ENCODE measurements at regions not wholly inside any gene's neighbourhood (a gene's known extent, or its start where the extent isn't known, plus 50 kb on each side); places are given as distances from the start of the nearest gene placed in this dataset.

DNA sequence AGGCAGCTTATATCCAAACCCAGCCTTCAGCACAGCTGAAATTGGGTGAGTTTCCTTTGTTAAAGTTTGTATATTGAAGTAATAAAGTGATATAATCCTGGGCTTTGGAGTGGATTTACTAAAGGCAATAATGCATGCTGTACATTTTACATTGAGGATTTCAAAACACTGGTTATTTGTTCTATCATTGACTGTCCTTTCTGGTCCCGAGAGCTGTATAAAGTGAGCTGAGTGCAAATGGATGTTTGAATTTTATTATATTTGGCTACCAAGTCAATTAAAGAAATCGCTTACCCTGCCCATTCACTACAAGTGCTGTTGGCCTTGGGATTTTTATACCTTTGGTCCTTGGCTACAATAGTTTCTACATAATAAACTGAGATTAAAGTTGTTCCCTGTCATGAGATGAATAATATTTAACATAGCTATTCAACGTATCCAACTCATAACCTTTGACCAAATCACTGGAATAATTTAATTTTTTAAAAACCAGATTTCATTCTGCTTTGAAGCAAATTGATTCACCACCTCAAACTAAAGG, 207.9 kb downstream of the KLF5 start (continued):
- TF ChIP-seq, protein P1, sequence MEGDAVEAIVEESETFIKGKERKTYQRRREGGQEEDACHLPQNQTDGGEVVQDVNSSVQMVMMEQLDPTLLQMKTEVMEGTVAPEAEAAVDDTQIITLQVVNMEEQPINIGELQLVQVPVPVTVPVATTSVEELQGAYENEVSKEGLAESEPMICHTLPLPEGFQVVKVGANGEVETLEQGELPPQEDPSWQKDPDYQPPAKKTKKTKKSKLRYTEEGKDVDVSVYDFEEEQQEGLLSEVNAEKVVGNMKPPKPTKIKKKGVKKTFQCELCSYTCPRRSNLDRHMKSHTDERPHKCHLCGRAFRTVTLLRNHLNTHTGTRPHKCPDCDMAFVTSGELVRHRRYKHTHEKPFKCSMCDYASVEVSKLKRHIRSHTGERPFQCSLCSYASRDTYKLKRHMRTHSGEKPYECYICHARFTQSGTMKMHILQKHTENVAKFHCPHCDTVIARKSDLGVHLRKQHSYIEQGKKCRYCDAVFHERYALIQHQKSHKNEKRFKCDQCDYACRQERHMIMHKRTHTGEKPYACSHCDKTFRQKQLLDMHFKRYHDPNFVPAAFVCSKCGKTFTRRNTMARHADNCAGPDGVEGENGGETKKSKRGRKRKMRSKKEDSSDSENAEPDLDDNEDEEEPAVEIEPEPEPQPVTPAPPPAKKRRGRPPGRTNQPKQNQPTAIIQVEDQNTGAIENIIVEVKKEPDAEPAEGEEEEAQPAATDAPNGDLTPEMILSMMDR (IDR thresholded peaks at IDR 0.05 in 2 of 3, conservative IDR thresholded peaks at IDR 0.05 in 1 of 3; ENCODE audit: borderline replicate concordance in 1 of 3, insufficient read depth in 1 of 3, low read depth in 2 of 3, low read length in 2 of 3): no peak
- TF ChIP-seq SP1 (IDR thresholded peaks at IDR 0.05; ENCODE audit: low read depth) (no peak), ELF1 (IDR thresholded peaks at IDR 0.05; ENCODE audit: borderline replicate concordance, low read depth) (no peak), ZFX (IDR thresholded peaks at IDR 0.05) (no peak), FOSL1 (IDR thresholded peaks at IDR 0.05; ENCODE audit: low read depth) (no peak), ZNF274 (IDR thresholded peaks at IDR 0.05; ENCODE audit: low read depth, low read length) (no peak)
- TF ChIP-seq, protein P2, sequence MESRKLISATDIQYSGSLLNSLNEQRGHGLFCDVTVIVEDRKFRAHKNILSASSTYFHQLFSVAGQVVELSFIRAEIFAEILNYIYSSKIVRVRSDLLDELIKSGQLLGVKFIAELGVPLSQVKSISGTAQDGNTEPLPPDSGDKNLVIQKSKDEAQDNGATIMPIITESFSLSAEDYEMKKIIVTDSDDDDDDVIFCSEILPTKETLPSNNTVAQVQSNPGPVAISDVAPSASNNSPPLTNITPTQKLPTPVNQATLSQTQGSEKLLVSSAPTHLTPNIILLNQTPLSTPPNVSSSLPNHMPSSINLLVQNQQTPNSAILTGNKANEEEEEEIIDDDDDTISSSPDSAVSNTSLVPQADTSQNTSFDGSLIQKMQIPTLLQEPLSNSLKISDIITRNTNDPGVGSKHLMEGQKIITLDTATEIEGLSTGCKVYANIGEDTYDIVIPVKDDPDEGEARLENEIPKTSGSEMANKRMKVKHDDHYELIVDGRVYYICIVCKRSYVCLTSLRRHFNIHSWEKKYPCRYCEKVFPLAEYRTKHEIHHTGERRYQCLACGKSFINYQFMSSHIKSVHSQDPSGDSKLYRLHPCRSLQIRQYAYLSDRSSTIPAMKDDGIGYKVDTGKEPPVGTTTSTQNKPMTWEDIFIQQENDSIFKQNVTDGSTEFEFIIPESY (IDR thresholded peaks at IDR 0.05; ENCODE audit: extremely low read depth, insufficient replicate concordance, low read length): no peak

DNA sequence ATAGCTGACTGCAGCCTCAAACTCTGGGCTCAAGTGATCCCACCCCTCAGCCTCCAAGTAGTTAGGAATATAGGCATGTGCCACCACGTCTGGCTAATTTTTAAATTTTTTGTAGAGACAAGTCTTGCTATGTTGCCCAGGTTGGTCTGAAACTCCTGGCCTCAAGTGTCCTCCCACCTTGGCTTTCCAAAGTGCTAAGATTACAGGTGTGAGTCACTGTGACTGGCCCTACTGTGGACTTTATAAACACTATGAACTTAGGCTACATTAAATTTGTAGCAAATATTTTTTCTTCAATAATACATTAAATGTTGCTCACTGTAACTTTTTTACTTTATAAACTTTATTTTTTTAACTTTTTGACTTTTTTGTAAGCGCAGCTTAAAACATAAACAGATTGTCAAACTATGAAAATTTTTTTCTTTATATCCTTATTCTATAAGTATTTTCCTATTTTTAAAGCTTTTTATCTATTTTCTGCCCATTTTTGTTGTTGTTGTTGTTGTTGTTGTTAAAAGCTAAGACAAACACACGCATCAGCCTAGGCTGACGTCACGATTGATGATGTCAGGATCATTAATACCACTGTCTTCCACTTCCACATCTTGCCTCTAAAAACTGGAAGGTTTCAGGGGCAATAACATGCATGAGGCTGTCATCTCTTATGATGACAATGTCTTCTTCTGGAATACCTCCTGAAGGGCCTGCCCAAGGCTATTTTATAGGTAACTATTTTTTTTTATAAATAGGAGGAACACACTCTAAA, 204.2 kb downstream of the KLF5 start:
- H3K9me2 ChIP-seq (ENCODE audit: insufficient read depth): no peaks in the 10 kb centered on the region
- H3K79me2 ChIP-seq (ENCODE audit: insufficient read depth, low read length): no peaks in the 10 kb centered on the region
- no peak overlapping the region for H3K9ac ChIP-seq (ENCODE audit: low read length)
- H4K20me1 ChIP-seq (ENCODE audit: insufficient read depth): no peaks in the 10 kb centered on the region
- TF ChIP-seq ZNF274 (IDR thresholded peaks at IDR 0.05; ENCODE audit: low read depth, low read length): no peak
- H3K4me3 ChIP-seq (replicated peaks in 1 of 2; ENCODE audit: low read depth in 1 of 2, low read length in 2 of 2): no peak overlapping the region
- RAD21 ChIA-PET (ENCODE audit: low non-redundant PET in 1 of 2, low total read pairs in 2 of 2, uncharacterized antibody in 2 of 2, unreplicated experiment in 2 of 2): no interaction called here
- ATAC-seq (no peak), DNase-seq (ENCODE audit: low read depth, low spot score) (no peak)
- POLR2A ChIA-PET: no interaction called here
- H3K27ac ChIP-seq (ENCODE audit: low read depth, low read length): no peak overlapping the region
- BruUV-seq (replicated peaks): no TSS peak
- CTCF ChIA-PET: no interaction called here
- H3K9me3 ChIP-seq (ENCODE audit: control insufficient read depth in 1 of 2, insufficient read depth in 1 of 2, low read depth in 1 of 2, low read length in 2 of 2): no peaks in the 10 kb centered on the region
- no peaks in the 10 kb centered on the region for H3K36me3 ChIP-seq (ENCODE audit: control insufficient read depth in 1 of 2, insufficient read depth in 2 of 2, low read length in 2 of 2)
- no peak overlapping the region for H2AFZ ChIP-seq (ENCODE audit: low read depth, low read length, poor library complexity, severe bottlenecking)
- H3K4me2 ChIP-seq (ENCODE audit: low read length): no peak overlapping the region
- H3K27me3 ChIP-seq (ENCODE audit: insufficient read depth, low read length): no peaks in the 10 kb centered on the region
- H3K4me1 ChIP-seq (ENCODE audit: control insufficient read depth in 1 of 2, insufficient read depth in 2 of 2, low read length in 2 of 2): peaks cover 0 to under 1% of the 10 kb centered on the region in 2 experiments; a peak in 1 of 4 replicates
- intact Hi-C loops (cut with micrococcal nuclease): no loop called here

All from HCT116 (cell line).